Stimulated activated CD4-positive, alpha-beta T cell treated with anti-CD3 and anti-CD28 coated beads, TNF-alpha, amount 100 ng/mL, for 24 hours (primary cell): ENCODE measurements at regions not wholly inside any gene's neighbourhood (a gene's known extent, or its start where the extent isn't known, plus 50 kb on each side); places are given as distances from the start of the nearest gene placed in this dataset.
"Not testable (repeated sequence)": the region's sequence is repeated elsewhere in the genome, so short reads cannot be mapped to it uniquely, and the experiment has no call there.

ENCODE experiments used
- DNase-seq, 3 experiments: peaks; one replicate each; pipeline ENCODE4 v3.0.0-alpha.2; 2020; ENCODE audit warnings: low read depth in 3 of 3

GRCh38 chr14:87432698-87433097 is 560.3 kb downstream of the GALC start:
- DNase-seq, result no peak

- DNase-seq, result no peak
These were observed 562.2 kb downstream of the GALC start for GRCh38 chr14:87430810-87431209.

GRCh38 chr14:87430214-87430613 is 562.8 kb downstream of the GALC start:
- DNase-seq, result no peak

- no peak for DNase-seq
These were observed 573.1 kb downstream of the GALC start for GRCh38 chr14:87419925-87420324.

GRCh38 chr14:87411370-87411769 is 581.6 kb downstream of the GALC start:
- DNase-seq, result no peak

DNA sequence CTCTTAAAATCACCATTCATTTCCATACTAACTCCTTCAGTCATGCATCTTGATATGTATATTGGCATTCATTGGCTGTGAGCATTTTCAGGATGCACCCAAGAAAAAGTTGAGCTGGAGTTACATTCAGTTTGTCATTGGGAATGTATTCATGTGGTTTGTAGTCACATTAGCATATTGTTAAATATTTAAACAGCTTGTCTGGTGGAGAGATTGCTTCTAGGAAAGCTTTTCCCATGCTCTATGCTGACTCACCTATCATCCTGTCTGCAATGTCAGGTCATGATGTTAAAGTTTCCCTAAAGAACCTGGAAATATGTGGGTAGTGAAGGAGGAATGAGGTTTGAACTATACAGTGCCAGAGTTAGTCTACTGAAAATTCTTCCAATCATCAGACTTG is 583.6 kb downstream of the GALC start:
- DNase-seq, result no peak

DNA sequence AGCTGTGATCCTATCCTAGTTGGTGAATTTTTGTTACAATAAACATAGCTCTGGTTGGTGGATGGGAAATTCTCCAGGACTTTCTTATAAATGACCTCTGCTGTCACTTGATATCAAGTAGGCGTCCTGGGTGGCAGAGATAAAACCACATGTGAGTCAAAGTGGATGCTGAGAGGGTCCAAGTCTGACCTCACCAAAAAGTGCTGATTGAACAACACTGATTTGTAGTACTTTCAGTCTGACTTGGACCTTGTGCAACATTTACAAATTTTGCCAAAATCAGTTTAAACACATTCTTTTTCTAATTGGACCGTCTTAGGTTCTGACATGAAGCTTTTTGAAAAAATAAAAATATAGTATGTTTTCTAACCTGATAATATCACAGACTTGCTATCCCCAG is 585.6 kb downstream of the GALC start:
- DNase-seq, result no peak

DNA sequence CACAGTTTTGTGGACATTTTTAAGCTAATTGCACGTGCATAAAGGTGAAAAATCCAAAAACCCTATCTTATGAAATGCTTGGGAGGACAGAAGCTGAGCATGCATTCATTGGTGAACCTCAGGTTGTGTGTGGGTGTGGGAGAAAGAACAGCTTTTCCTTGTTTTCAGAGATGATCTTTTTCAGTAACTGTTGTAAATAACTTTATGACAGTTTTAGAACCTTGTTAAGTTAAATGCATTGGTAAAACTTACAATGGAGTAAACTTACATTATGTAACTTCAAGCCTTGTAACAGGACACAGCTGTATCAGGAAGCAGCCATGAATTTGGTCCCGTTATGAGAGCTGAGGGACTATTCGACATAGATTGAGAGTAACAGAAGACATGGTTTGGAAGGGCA is 587.4 kb downstream of the GALC start:
- no peak for DNase-seq

GRCh38 chr14:87397499-87397898 is 595.5 kb downstream of the GALC start:
- no peak for DNase-seq

DNA sequence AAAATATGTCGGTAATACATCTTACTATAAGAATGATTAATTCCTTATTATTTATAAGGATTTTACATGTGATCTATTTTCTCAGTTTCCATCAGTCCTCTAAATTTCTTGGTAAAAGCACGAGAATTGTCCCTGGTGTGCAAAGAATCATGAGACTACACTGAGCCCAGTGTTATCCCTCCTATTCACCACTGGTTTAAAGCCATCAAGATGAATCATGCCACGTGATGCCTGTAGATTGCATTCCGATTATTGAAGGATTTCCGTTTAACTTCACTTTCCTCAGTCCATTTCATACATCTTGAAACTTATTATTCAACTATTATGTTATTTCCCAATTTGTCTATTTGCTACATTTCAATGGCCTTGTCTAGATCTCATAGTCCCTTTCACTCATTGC is 601.9 kb downstream of the GALC start:
- DNase-seq, result no peak

- DNase-seq, result no peak
These were observed 604.0 kb downstream of the GALC start for GRCh38 chr14:87388946-87389345.

GRCh38 chr14:87387806-87388205 is 605.2 kb downstream of the GALC start:
- no peak for DNase-seq

DNA sequence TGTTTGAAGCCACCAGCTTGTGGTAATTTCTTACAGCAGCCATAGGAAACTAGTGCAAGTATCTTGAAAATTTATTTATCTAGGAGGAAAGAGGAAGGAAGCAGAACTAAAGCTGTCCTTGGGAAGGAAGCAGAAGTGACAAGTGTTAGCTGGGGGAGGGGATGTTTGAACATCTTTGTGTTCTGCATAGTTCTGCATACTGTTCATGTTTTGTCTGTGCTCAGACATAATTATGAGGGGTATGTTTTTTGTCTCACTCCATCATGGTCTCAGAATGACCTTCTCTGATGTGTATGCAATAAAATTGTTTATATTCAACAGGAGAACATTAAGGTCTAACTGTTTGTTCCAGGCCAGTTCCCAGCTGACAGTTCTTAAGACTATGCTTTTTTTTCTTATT is 606.5 kb downstream of the GALC start:
- no peak for DNase-seq

- no peak for DNase-seq
These were observed 612.9 kb downstream of the GALC start for GRCh38 chr14:87380054-87380453.

DNA sequence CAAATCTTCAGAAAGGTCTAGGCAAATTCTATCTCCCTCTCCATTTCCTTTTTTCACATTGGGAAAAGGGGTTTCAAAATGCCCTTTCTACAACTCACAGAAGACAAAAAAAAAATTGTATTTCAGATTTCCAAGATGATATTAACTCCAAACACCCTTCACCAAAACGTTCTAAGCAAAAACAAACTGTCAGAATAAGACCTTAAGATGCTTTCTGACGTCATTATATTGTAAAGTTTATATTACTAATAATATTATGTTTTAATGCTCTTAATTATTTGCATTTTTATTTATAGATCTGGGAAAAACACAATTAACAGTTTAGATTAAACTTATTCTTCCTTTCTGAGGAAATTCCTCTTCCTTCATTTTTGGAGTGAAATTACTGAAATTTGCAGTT is 624.2 kb downstream of the GALC start:
- DNase-seq, result no peak

GRCh38 chr14:87360246-87360645 is 632.7 kb downstream of the GALC start:
- not testable (repeated sequence) for DNase-seq

DNA sequence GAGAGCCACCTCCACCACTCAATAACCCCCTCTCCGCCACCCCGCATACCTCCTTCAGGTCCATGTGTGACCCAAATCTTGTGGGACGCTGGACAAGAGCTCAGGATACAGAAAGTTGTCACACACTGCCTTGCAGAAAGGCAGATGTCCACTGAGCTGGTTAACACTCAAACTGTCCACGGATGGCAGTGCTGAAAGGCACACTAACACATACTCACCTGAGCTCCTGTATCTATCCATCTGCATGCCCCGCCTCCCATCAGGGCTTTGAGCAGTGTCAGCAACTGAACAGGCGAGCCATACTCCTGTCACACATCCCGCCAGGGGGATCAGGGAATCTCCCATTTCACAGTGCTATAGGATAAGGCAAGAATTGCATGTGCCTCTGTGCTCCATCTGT is 642.0 kb downstream of the GALC start:
- no peak for DNase-seq

GRCh38 chr14:87349921-87350320 is 643.1 kb downstream of the GALC start:
- no peak for DNase-seq

DNA sequence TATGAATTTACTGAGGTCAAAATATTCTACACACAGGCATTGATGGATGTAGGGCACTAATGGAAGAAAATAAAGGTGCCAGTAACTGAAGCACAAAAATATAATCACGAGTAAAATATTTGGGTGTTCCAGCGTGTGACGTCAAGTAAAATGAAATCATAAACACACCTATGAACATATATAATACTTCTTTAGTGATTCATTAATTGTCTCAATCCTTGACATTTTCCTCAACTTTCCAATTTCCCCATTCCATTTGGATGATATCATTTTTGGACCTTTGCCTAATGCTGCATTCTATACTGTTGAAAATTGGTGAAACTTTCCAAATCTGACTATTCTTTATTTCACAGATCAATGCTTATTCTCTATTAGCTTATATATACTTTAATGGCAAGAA is 649.3 kb downstream of the GALC start:
- no peak for DNase-seq

DNA sequence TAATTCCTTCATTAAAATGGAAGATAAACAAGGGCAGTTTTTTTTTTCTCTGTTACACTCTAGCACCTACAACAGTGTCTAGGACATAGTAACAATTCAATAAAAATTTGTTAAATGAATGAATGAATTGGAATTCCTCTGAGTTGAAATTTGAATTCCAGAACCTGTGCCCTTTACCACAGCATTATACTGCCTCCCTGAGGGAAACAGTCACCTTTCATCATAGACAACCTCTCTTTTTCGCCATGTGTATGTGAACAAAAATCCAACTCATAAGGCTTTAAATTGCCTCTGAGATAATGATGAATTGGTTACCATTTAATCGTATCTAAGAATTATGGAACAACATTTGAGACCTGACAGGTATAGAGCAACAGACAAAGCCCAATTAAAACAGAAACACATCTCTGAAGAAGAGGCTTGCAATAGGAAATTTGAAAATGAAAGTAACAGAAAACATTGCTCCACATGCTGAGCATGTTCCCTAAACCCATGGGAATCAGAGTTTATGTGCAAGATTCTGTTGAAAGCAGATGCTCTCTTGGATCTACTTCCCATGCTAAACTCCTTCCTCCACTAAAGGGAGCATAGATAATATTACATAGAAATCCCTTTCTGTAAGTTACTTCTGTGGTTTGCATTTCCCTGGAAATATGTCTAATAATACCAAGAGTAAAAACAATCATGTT is 657.8 kb downstream of the GALC start:
- DNase-seq, result no peak

DNA sequence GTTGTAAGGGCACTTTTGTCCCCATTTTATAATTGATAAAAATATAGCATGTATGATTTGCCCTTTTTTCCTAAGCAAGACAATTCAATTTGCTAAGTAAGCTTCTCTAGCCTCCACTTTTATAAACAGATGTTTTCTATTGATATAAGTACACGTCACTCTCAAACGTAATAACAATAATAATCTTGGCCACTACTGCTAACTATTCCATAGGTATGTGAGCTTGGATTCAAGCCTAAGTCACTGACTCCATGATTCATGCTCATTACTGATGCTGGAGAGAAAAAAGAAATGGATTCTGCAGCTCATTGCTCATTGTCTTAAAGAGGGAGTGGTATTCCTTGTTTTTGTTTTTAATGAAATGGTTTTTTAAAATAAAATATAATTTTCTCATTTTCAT is 661.0 kb downstream of the GALC start:
- DNase-seq, result no peak

DNA sequence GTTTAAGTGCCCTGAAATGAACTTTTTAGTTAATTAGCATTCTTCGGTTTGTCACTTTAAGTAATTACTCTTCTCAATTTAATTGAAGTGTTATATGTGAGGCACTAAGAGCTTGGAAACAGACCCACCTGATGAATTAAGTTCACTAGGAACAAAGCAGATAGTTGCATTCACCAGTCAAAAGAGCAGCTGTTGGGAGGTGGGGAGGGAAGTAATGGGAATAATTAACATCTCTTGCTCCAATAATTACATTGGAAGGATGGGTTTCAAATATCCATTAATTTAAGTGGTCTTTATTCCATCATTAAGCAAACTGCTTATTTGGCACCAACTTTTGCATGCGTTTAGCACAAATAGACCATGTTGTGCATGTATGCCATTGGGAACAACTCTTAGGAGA is 667.2 kb downstream of the GALC start:
- DNase-seq, result no peak

DNA sequence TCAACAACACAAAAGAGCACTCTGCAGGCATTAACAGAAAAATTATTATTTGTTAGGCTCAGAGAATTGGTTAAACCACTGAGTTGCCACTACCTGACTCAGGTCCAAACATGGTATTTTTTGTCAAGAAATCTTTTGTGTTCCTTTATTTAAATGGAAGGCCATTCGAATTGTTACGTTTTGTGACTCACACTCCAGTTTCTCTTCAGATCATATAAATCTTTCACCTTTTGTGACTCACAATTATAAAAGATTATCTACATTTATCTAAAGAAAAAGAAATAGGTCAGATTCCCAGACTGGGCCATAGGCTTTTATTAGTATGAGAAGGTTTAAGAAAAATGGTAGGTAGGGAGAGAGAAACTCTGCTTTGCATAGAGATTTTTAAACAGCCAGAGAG is 669.8 kb downstream of the GALC start:
- DNase-seq, result no peak

GRCh38 chr14:87321548-87321947 is 671.4 kb downstream of the GALC start:
- no peak for DNase-seq

GRCh38 chr14:87312894-87313205 is 680.1 kb downstream of the GALC start:
- no peak for DNase-seq
